CD14-positive monocyte (primary cell): ENCODE measurements at regions not wholly inside any gene's neighbourhood (a gene's known extent, or its start where the extent isn't known, plus 50 kb on each side); places are given as distances from the start of the nearest gene placed in this dataset.

ENCODE experiments used
- DNase-seq, 3 donors: peaks; one replicate each; pipeline ENCODE4 v3.0.0-alpha.2; 2011 to 2022
- H2AFZ ChIP-seq: 2 replicates; pipeline ENCODE4 v1.6.0; 2012; ENCODE audit warnings: mild to moderate bottlenecking, low read depth, low read length, inconsistent platforms; ENCODE audit not compliant: insufficient read depth, poor library complexity, severe bottlenecking
- H3K27ac ChIP-seq, 2 donors: 1 replicate in 1 of 2; 2 replicates in 1 of 2; pipeline ENCODE4 v1.5.1; 2012 to 2013; ENCODE audit warnings: low read length in 2 of 2, control low read depth in 1 of 2, inconsistent platforms in 1 of 2, low read depth in 1 of 2, mild to moderate bottlenecking in 1 of 2
- H3K27me3 ChIP-seq, 2 donors: one replicate each; pipeline versions ENCODE4 v1.6.0 to v1.6.1; 2011 to 2013; ENCODE audit warnings: low read length in 2 of 2; ENCODE audit not compliant: control insufficient read depth in 2 of 2, insufficient read depth in 2 of 2
- H3K36me3 ChIP-seq, 2 donors: replicated peaks in 1 of 2; 1 replicate in 1 of 2; 2 replicates in 1 of 2; pipeline versions ENCODE4 v1.5.1 to v1.6.1; 2012 to 2013; ENCODE audit warnings: low read length in 2 of 2, control low read depth in 1 of 2, inconsistent platforms in 1 of 2, mild to moderate bottlenecking in 1 of 2; ENCODE audit not compliant: insufficient read depth in 2 of 2, control insufficient read depth in 1 of 2
- H3K4me1 ChIP-seq, 2 donors: 1 replicate in 1 of 2; 2 replicates in 1 of 2; pipeline versions ENCODE4 v1.5.1 to v1.6.1; 2012 to 2013; ENCODE audit warnings: low read length in 2 of 2, control low read depth in 1 of 2, inconsistent platforms in 1 of 2, mild to moderate bottlenecking in 1 of 2, moderate library complexity in 1 of 2; ENCODE audit not compliant: insufficient read depth in 2 of 2, control insufficient read depth in 1 of 2
- H3K4me2 ChIP-seq: replicated peaks from 2 replicates; pipeline ENCODE3; 2012; ENCODE audit warnings: low read length, moderate library complexity, mild to moderate bottlenecking; ENCODE audit not compliant: poor library complexity, severe bottlenecking; ENCODE audit errors: extremely low read depth
- H3K4me3 ChIP-seq, 3 experiments: fragments of 200-600 bp in 1 of 3; sonication (generic) in 1 of 3; replicated peaks in 1 of 3; 1 replicate in 2 of 3; 2 replicates in 1 of 3; pipeline ENCODE4 v1.5.1; 2011 to 2013; ENCODE audit warnings: low read length in 3 of 3, mild to moderate bottlenecking in 3 of 3, control low read depth in 2 of 3, low read depth in 2 of 3, inconsistent platforms in 1 of 3, moderate library complexity in 1 of 3
- H3K79me2 ChIP-seq: 2 replicates; pipeline ENCODE4 v1.6.0; 2012; ENCODE audit warnings: mild to moderate bottlenecking, control low read depth, inconsistent platforms, low read length, moderate library complexity; ENCODE audit not compliant: insufficient read depth
- H3K9ac ChIP-seq: 2 replicates; pipeline ENCODE4 v1.6.0; 2017; ENCODE audit warnings: low read length, mild to moderate bottlenecking; ENCODE audit not compliant: insufficient read depth, poor library complexity, severe bottlenecking
- H3K9me3 ChIP-seq, 2 donors: replicated peaks in 1 of 2; 1 replicate in 1 of 2; 2 replicates in 1 of 2; pipeline versions ENCODE4 v1.5.1 to v1.6.1; 2012 to 2013; ENCODE audit warnings: low read length in 2 of 2, control low read depth in 1 of 2; ENCODE audit not compliant: control insufficient read depth in 1 of 2, insufficient read depth in 1 of 2
- H4K20me1 ChIP-seq: 2 replicates; pipeline ENCODE4 v1.6.0; 2012; ENCODE audit warnings: mild to moderate bottlenecking, low read length, control low read depth, moderate library complexity; ENCODE audit not compliant: insufficient read depth
- H3K27ac Mint-ChIP-seq, 7 donors: one replicate each; pipeline ENCODE4 v1.8.0; 2020; ENCODE audit warnings: mild to moderate bottlenecking in 7 of 7, mixed read lengths in 7 of 7, moderate library complexity in 6 of 7, inconsistent platforms in 2 of 7
- H3K27me3 Mint-ChIP-seq, 3 donors: one replicate each; pipeline ENCODE4 v1.8.0; 2021 to 2022; ENCODE audit warnings: low read depth in 3 of 3, mild to moderate bottlenecking in 3 of 3, mixed read lengths in 3 of 3, moderate library complexity in 3 of 3, inconsistent platforms in 1 of 3
- H3K36me3 Mint-ChIP-seq, 2 donors: one replicate each; pipeline ENCODE4 v1.8.0; 2020; ENCODE audit warnings: mixed read lengths in 2 of 2, inconsistent platforms in 1 of 2, mild to moderate bottlenecking in 1 of 2
- H3K4me1 Mint-ChIP-seq: one replicate; pipeline ENCODE4 v1.8.0; 2020; ENCODE audit warnings: mild to moderate bottlenecking, mixed read lengths
- H3K4me3 Mint-ChIP-seq, 2 donors: one replicate each; pipeline ENCODE4 v1.8.0; 2020; ENCODE audit warnings: mild to moderate bottlenecking in 2 of 2, mixed read lengths in 2 of 2, moderate library complexity in 1 of 2
- H3K9me3 Mint-ChIP-seq, 7 donors: one replicate each; pipeline ENCODE4 v1.8.0; 2020 to 2022; ENCODE audit warnings: mixed read lengths in 7 of 7, mild to moderate bottlenecking in 6 of 7, moderate library complexity in 6 of 7, inconsistent platforms in 2 of 7
- WGBS: methylation state at CpG from one replicate; pipeline ENCODE4 v1.1.5; 2013; ENCODE audit warnings: missing lambda C conversion rate; ENCODE audit not compliant: insufficient coverage; 5-methylcytosine and 5-hydroxymethylcytosine counted together
- intact Hi-C, 2 donors: fragments of 100-400 bp; cut with micrococcal nuclease; formaldehyde crosslinking; loops; one replicate each; pipeline versions ENCODE4 v1.15.0 to v1.15.1; 2023
- TF ChIP-seq, protein P1 (sequence below): fragments of 200-600 bp; IDR thresholded peaks from one replicate; pipeline ENCODE4 v1.8.0; 2022; ENCODE audit warnings: antibody characterized with exemption, mild to moderate bottlenecking

DNA sequence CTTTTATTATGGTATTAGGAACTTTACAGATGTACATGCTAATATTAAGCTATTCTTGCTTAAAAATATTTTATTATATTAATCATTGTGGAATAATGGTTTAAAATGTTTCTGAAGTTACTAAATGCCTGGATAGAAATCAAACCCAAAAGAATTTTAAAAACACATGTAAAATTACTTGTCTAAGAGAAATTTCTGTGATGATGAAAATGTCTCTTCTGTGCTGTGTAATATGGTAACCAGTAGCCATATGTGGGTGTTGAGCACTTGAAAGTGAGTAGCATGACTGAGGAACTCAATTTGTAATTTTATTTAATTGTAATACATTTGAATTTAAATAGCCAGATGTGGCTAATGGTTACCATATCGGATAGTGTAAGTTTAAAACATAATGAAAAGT is 66.7 kb upstream of the HSPB3 start:
- peaks cover 7% of the 10 kb centered on the region for H3K4me1 Mint-ChIP-seq
- Histone ChIP-seq H3K4me3 (no peak overlapping the region), H3K9me3 (no peaks in the 10 kb centered on the region), H3K36me3 (no peaks in the 10 kb centered on the region), H3K4me1 (peaks cover 8 to 9% of the 10 kb centered on the region in 2 donors), H3K9ac (no peak overlapping the region), H4K20me1 (no peaks in the 10 kb centered on the region), H3K79me2 (no peaks in the 10 kb centered on the region), H2AFZ (no peak overlapping the region), H3K27ac (no peak overlapping the region), H3K4me2 (no peak overlapping the region), H3K27me3 (no peaks in the 10 kb centered on the region)
- DNase-seq, result no peak
- H3K9me3 Mint-ChIP-seq, result peaks cover 0 to 4% (median 2%) of the 10 kb centered on the region in 7 donors
- H3K36me3 Mint-ChIP-seq, result no peaks in the 10 kb centered on the region
- H3K27me3 Mint-ChIP-seq, result no peaks in the 10 kb centered on the region
- no CpG with 5 or more reads among the region's 1 CpG for WGBS
- no peak overlapping the region for H3K27ac Mint-ChIP-seq
- TF ChIP-seq, protein P1, sequence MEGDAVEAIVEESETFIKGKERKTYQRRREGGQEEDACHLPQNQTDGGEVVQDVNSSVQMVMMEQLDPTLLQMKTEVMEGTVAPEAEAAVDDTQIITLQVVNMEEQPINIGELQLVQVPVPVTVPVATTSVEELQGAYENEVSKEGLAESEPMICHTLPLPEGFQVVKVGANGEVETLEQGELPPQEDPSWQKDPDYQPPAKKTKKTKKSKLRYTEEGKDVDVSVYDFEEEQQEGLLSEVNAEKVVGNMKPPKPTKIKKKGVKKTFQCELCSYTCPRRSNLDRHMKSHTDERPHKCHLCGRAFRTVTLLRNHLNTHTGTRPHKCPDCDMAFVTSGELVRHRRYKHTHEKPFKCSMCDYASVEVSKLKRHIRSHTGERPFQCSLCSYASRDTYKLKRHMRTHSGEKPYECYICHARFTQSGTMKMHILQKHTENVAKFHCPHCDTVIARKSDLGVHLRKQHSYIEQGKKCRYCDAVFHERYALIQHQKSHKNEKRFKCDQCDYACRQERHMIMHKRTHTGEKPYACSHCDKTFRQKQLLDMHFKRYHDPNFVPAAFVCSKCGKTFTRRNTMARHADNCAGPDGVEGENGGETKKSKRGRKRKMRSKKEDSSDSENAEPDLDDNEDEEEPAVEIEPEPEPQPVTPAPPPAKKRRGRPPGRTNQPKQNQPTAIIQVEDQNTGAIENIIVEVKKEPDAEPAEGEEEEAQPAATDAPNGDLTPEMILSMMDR, result no peak
- intact Hi-C loops, result no loop called here
- no peak overlapping the region for H3K4me3 Mint-ChIP-seq

DNA sequence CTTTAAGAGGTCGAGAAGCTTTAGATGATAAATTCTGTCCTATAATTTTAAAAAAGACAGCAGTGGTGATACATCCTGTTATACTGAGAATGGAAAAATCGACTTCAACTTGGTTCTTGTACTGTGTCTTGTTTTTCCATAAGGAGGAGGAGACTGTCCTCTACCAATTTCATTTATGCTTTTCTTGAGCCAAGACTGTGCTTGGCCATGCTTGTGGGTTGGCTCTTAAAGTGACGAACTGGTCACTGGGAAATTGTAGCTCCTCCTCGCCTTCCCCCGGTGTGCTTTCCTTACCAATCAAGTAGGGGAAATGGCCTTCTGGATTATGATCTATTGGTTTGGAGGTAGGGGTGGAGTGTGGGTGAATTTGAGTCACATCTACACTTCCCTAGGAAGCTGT is 67.1 kb upstream of the HSPB3 start:
- Histone ChIP-seq H3K36me3 (no peaks in the 10 kb centered on the region), H3K27me3 (no peaks in the 10 kb centered on the region), H3K9me3 (no peaks in the 10 kb centered on the region), H4K20me1 (no peaks in the 10 kb centered on the region), H3K4me3 (no peak overlapping the region), H3K27ac (no peak overlapping the region), H3K9ac (no peak overlapping the region), H2AFZ (no peak overlapping the region), H3K4me2 (no peak overlapping the region), H3K4me1 (peaks cover 12 to 13% of the 10 kb centered on the region in 2 donors), H3K79me2 (no peaks in the 10 kb centered on the region)
- intact Hi-C loops, result no loop called here
- Mint-ChIP-seq H3K4me1 (peaks cover 12% of the 10 kb centered on the region), H3K36me3 (no peaks in the 10 kb centered on the region), H3K27me3 (peaks cover 0 to 2% (median 0%) of the 10 kb centered on the region in 3 donors), H3K9me3 (peaks cover 0 to 4% (median 2%) of the 10 kb centered on the region in 7 donors), H3K27ac (no peak overlapping the region), H3K4me3 (no peak overlapping the region)
- no CpG with 5 or more reads among the region's 5 CpGs for WGBS
- TF ChIP-seq, protein P1, result no peak
- no peak for DNase-seq
